ENCODE measurements at regions not wholly inside any gene's neighbourhood (a gene's known extent, or its start where the extent isn't known, plus 50 kb on each side); places are given as distances from the start of the nearest gene placed in this dataset.

GRCh38 chr2:78009289-78009688 lies 487.1 kb upstream of the LRRTM4 start:
- TF ChIP-seq, protein P1, sequence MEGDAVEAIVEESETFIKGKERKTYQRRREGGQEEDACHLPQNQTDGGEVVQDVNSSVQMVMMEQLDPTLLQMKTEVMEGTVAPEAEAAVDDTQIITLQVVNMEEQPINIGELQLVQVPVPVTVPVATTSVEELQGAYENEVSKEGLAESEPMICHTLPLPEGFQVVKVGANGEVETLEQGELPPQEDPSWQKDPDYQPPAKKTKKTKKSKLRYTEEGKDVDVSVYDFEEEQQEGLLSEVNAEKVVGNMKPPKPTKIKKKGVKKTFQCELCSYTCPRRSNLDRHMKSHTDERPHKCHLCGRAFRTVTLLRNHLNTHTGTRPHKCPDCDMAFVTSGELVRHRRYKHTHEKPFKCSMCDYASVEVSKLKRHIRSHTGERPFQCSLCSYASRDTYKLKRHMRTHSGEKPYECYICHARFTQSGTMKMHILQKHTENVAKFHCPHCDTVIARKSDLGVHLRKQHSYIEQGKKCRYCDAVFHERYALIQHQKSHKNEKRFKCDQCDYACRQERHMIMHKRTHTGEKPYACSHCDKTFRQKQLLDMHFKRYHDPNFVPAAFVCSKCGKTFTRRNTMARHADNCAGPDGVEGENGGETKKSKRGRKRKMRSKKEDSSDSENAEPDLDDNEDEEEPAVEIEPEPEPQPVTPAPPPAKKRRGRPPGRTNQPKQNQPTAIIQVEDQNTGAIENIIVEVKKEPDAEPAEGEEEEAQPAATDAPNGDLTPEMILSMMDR (conservative IDR thresholded peaks at IDR 0.05; ENCODE audit: low read depth, low read length): no peak
- TF ChIP-seq POLR2A (IDR thresholded peaks at IDR 0.05; ENCODE audit: low read depth, low read length) (no peak), FOS (IDR thresholded peaks at IDR 0.05; ENCODE audit: low read depth, low read length) (no peak), MAFK (IDR thresholded peaks at IDR 0.05; ENCODE audit: low read depth, low read length) (no peak), CEBPB (IDR thresholded peaks at IDR 0.05; ENCODE audit: low read depth, low read length) (no peak), MAZ (IDR thresholded peaks at IDR 0.05; ENCODE audit: borderline replicate concordance, low read depth, low read length) (no peak), CHD1 (IDR thresholded peaks at IDR 0.05; ENCODE audit: low read depth, low read length) (no peak), RAD21 (IDR thresholded peaks at IDR 0.05; ENCODE audit: low read length) (no peak), NFE2L2 (IDR thresholded peaks at IDR 0.05; ENCODE audit: low read depth, low read length) (no peak), BHLHE40 (IDR thresholded peaks at IDR 0.05; ENCODE audit: low read depth, low read length) (no peak), MXI1 (IDR thresholded peaks at IDR 0.05; ENCODE audit: borderline replicate concordance, low read depth, low read length) (no peak)

All from IMR-90 (cell line).